ENCODE measurements at regions not wholly inside any gene's neighbourhood (a gene's known extent, or its start where the extent isn't known, plus 50 kb on each side); places are given as distances from the start of the nearest gene placed in this dataset.

GRCh38 chr15:35663956-35664355 lies 118.0 kb upstream of the DPH6 start:
- no peak for DNase-seq

GRCh38 chr15:35665896-35666536 lies 120.1 kb upstream of the DPH6 start:
- DNase-seq, result no peak

GRCh38 chr15:35667908-35668307 lies 121.9 kb upstream of the DPH6 start:
- no peak for DNase-seq

GRCh38 chr15:35669021-35669420 lies 123.1 kb upstream of the DPH6 start:
- no peak for DNase-seq

- no peak for DNase-seq
Measured at GRCh38 chr15:35669432-35670045, 123.6 kb upstream of the DPH6 start.

- no peak for DNase-seq
Measured at GRCh38 chr15:35671197-35671596, 125.2 kb upstream of the DPH6 start.

- DNase-seq, result no peak
Measured at GRCh38 chr15:35671981-35672380, 126.0 kb upstream of the DPH6 start.

- no peak for DNase-seq
Measured at GRCh38 chr15:35673093-35673684, 127.2 kb upstream of the DPH6 start.

GRCh38 chr15:35674873-35675781 lies 129.2 kb upstream of the DPH6 start:
- no peak for DNase-seq

GRCh38 chr15:35678774-35679173 lies 132.8 kb upstream of the DPH6 start:
- no peak for DNase-seq

GRCh38 chr15:35679186-35679585 lies 133.2 kb upstream of the DPH6 start:
- DNase-seq, result no peak

- no peak for DNase-seq
Measured at GRCh38 chr15:35680951-35681350, 135.0 kb upstream of the DPH6 start.

GRCh38 chr15:35686347-35686746 lies 140.4 kb upstream of the DPH6 start:
- no peak for DNase-seq

- no peak for DNase-seq
Measured at GRCh38 chr15:35689266-35689665, 143.3 kb upstream of the DPH6 start.

GRCh38 chr15:35690089-35690488 lies 144.1 kb upstream of the DPH6 start:
- no peak for DNase-seq

GRCh38 chr15:35690698-35691116 lies 144.7 kb upstream of the DPH6 start:
- DNase-seq, result no peak

GRCh38 chr15:35691173-35691761 lies 145.3 kb upstream of the DPH6 start:
- DNase-seq, result no peak

GRCh38 chr15:35691891-35692867 lies 146.2 kb upstream of the DPH6 start:
- DNase-seq, result no peak

- no peak for DNase-seq
Measured at GRCh38 chr15:35693286-35693685, 147.3 kb upstream of the DPH6 start.

GRCh38 chr15:35693886-35694285 lies 147.9 kb upstream of the DPH6 start:
- no peak for DNase-seq

- DNase-seq, result no peak
Measured at GRCh38 chr15:35695003-35695402, 149.0 kb upstream of the DPH6 start.

GRCh38 chr15:35696767-35697231 lies 150.8 kb upstream of the DPH6 start:
- no peak for DNase-seq

All from activated CD8-positive, alpha-beta memory T cell treated with anti-CD3 and anti-CD28 coated beads for 24 hours (primary cell).